ENCODE measurements at regions not wholly inside any gene's neighbourhood (a gene's known extent, or its start where the extent isn't known, plus 50 kb on each side); places are given as distances from the start of the nearest gene placed in this dataset.

GRCh38 chr11:71201936-71202597 is 50.3 kb downstream of the SHANK2 start:
- DNase-seq: no peak

DNA sequence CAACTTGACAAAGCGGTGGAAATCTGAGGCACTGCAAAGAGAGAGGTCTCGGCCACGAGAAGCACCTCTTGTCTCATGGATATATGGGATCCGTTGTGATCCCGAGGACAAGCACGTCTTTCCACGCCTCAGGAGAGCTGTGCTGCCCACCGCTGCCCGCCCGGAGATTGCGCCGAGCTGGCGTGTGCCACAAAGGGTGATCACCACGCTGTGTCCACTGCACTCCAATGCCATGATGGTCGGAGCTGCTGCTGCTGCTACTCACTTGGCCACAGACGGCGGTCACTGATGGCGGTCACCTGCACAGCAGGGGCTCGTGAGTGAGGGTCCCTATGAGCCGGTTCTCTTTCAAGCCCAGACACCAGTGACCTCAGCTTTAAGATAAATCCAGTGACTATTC is 51.1 kb downstream of the SHANK2 start:
- no peak for DNase-seq

- no peak for DNase-seq
Observed at GRCh38 chr11:71200761-71201160, 51.6 kb downstream of the SHANK2 start.

- DNase-seq: no peak
Observed at GRCh38 chr11:71200172-71200716, 52.1 kb downstream of the SHANK2 start.

- DNase-seq: no peak
Observed at GRCh38 chr11:71199226-71199820, 53.1 kb downstream of the SHANK2 start.

- DNase-seq: no peak
Observed at GRCh38 chr11:71198823-71199165, 53.6 kb downstream of the SHANK2 start.

DNA sequence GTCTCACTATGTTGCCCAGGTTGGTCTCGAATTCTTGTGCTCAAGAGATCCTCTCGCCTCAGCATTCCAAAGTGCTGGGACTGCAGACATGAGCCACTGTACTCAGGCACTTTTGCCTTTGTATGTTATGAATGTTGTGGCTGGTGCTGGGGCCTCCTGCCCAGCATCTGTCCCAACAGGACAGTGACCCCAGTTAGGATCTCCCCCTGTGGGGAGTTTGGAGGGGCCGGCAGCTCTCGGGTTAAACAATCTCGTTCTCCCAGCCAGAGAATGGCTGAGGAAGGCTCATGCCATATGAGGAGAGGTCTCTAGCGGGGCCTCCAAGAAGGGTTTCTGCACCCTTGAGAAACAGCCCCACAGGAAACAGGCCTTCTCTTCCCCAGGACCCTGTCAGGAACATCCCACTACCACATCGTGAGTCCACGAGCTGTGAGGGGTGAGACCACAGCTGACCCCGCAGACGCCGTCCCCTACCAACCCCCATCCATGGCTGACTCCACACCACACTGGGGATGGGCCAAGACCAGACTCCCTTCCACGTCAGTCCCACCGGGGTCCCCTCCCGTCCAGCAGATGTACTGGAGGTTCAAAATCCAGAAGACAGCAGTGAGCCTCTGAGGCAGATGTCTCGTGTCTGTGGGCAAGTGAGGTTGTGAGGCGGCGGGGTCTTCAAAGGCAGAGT is 54.1 kb downstream of the SHANK2 start:
- no peak for DNase-seq

GRCh38 chr11:71197096-71197495 is 55.3 kb downstream of the SHANK2 start:
- DNase-seq: no peak

DNA sequence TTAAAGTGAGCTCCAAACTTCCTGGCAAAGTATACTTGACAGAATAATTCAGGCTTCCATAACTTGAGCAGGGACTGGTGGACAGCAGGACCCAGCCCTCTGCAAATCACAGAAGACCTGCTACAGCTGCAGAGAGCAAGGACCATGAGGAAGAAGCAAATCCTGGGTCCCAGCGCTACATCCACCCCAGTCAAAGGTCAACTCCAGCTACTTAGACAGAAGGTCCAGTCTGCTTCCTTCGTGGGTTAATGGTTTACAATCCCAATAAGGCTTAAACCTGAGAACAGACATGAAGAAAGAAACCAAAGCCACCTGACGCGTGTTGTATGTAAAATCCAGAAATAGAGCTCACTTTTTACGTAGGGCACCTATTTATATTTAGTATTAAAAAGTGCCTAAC is 57.7 kb downstream of the SHANK2 start:
- no peak for DNase-seq

- DNase-seq: no peak
Observed at GRCh38 chr11:71193431-71193830, 58.9 kb downstream of the SHANK2 start.

DNA sequence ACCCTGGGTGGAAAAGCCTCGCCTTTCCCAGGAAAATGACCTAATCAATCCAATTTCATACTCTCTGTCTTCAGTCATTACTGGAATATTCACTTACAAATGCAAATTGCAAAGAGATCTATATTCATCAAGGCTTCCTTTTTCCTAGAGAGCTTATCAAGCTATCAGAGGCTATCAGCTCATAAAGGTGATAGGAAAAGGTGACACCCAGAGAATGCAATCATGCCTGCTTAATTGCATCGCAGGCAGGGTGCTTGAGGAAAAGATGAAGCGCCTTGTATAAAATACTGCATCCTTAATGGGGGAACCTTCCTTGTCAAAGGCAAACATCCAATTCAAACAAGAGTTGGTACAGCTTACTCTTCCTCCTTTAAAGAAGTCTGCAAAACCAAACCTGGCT is 59.7 kb downstream of the SHANK2 start:
- DNase-seq: no peak

GRCh38 chr11:71191201-71191600 is 61.2 kb downstream of the SHANK2 start:
- DNase-seq: no peak

DNA sequence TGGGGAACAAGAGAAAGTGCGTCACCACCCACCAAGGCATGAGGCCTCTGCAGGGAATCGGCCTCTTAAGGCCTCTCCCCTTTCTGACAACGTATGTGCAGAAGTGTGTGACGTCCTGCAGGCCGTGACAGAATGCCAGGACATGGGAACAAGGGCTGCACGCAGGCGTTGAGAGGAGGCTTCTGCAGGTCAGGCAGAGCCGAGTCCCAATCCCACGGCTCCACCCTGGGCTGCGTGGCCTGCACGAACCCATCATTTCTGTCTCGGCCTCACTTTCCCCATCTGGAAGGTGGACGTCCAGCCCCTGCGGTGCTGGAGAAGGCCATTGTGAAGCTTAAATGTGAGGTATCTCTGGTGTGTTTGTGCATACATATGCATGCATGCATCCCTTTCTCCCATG is 61.8 kb downstream of the SHANK2 start:
- DNase-seq: no peak

DNA sequence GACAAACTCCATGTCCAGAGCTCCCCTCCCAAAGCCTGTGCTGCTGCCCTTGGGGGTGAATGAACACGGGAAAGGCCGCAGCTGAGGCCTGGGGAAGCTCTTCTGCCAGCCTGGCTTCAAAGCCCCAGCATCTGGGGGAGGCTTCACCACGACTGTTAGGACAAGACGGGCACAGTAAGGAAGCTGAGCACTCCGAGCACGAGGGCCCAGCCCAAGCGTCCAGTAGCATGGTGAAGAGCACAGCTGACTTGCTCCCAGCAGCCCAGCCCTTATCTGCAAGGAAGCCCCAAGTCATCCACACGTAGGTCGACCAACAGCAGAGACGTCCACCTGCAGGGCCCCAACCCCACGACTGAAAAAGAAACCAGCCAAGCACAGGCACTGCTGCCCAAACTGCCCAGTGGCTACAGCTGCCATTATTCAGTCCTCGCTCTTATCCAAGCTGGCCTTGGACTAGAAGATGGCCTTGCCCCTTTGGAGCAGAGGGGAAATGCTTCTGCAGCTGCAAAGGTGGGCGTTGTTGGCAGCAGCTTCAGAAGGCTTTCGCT is 62.5 kb downstream of the SHANK2 start:
- no peak for DNase-seq

DNA sequence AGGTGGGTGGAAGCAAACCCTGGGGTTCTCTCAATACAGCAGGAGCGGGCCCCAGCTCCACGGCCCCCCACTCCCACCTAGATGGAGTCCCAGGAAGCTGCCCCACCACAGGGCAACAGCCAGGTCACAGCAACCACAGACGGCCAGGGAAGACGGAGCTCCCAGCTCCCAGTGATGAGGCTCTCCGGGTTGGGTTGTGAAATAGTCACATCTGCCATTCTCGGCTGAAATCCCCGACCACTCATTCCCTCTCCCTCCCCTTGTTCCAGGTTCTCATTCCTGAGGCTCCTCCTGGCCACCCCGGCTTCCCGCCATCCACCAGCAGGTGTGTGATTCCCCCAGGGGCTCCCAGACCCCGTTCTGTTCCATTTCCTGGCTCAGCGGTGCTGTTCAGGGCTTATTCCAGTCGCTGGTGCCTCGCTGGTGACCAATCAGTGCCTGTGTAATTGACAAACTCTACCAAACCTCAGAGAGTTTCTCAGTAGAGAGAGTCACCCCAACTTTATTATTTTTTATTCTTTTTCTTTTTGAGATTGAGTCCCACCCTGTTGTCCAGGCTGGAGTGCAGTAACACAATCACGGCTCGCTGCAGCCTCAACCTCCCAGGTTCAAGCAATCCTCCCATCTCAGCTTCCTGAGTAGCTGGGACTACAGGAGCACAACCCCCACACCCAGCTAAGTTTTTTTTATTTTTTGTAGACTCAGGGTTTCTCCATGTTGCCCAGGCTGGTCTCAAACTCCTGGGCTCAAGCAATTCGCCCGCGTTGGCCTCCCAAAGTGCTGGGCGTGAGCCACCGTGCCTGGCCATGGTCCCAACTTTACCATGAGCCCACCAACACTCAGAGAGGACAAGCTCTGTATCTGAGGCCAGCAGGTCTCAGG is 63.2 kb downstream of the SHANK2 start:
- no peak for DNase-seq

- DNase-seq: no peak
Observed at GRCh38 chr11:71188073-71188472, 64.3 kb downstream of the SHANK2 start.

GRCh38 chr11:71186806-71187205 is 65.6 kb downstream of the SHANK2 start:
- no peak for DNase-seq

DNA sequence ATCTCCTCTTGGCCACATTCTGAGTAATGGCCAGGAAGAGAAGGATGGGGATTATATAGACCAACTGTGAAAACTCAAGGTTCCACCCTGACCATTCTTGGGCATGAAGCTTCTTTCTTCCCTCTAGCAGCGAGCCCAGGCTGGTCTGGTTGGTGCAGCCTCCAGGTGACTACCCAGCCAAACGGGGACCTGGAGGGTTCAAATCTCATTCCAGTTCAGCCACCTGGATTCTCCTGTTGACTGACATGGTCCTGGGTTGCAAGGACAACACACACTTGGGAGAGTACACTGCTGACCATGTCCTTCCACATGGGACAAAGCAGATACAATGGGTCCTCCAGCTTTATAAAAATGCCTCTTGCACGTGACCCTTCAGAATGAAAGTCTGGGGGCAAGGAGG is 67.0 kb downstream of the SHANK2 start:
- no peak for DNase-seq

- DNase-seq: no peak
Observed at GRCh38 chr11:71184421-71185210, 67.8 kb downstream of the SHANK2 start.

DNA sequence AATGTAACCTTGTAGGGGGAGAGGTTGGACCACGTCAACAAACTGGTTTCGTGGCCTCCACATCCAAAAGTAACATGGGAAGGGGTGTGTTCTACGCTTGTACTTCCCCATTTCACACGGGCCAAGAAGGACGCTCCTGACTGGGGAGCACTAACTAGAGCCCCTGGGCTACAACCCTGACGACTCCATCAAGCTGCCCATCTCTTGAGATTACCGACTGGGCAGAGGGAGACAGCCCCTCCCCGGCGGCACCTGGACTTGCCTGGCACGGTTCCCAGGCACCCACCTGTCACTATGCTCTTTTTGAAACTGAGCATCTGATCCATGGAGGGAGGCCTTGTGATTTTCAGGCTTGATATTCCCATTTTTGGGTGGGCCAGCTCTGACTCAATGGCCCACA is 68.5 kb downstream of the SHANK2 start:
- no peak for DNase-seq

DNA sequence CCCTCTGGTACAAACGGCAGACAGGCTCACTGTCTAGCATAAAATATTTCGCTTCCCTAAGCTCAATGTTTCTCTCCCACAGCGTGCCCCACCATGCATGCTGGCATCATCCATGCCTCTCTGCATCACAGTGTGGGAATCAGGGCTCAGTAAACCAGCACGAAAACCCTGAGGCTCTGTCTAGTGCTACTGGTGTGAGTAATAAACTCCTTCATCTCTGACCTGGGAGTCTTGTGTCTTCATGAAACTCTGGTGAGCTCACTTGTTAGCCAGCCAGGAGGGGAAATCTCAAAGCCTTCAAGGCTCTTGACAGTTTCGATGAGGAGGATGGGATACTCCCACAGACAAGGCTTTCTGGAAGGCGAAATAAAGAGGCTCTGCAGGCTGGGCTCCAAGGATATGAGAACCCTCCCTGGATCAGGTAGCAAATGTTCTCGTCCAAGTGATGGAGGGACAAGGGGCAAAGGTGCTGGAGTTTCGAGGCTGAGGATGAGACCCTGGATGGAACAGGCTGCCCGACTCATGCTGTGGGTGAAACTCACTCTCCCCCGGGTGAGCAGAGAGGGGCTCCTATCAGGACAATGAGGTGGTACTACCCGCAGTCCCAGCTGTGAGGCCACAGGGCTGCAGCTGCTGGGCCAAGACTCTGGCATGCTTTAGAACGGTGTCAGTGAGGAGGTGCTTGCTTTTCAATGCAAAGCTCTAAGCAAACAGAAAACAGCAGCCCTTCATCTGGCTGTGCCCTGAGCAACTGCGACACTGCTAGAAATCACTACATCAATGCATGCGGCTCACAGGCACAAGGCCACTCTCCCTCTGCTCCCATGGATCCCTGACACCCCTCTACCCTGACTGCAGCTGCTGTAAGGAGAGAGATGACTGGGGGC is 69.3 kb downstream of the SHANK2 start:
- DNase-seq: no peak

Data from right hindlimb (tissue), 1 donor.